ENCODE measurements at regions not wholly inside any gene's neighbourhood (a gene's known extent, or its start where the extent isn't known, plus 50 kb on each side); places are given as distances from the start of the nearest gene placed in this dataset.

DNA sequence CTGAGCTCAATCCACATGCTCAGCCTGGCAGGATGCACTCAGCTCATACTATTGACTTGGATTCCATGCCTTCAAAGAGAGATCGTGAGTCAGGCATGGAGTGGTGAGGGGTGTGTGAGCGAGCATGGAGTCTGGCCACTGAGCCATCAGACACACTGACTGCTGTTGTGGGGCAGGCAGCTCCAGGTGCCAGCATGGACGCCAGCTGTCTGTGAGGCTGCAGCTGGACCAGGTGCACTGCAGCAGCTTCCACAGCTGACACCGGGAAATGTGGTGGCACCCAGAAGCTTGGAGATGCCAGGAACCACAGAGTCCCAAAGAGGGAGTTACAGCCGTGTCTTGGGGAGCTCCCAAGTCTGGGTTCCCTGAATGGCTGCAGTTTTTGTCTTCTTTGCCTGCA is 1026.4 kb upstream of the ADGRL3 start:
- Histone ChIP-seq H2BK12ac (ENCODE audit: low read depth, low read length) (no peak overlapping the region), H2AK5ac (ENCODE audit: low read depth, low read length) (no peak overlapping the region), H2BK15ac (ENCODE audit: low read length) (no peak overlapping the region), H3K23me2 (ENCODE audit: low read depth, low read length) (no peaks in the 10 kb centered on the region; the same call in 1 of the 2 replicates), H3K14ac (ENCODE audit: insufficient read length) (no peak overlapping the region), H4K5ac (ENCODE audit: insufficient read length, low read depth, low read length) (no peak overlapping the region), H4K20me1 (replicated peaks in 1 of 2; ENCODE audit: control insufficient read depth in 1 of 2, insufficient read depth in 2 of 2, low read length in 2 of 2) (no peaks in the 10 kb centered on the region), H3K56ac (replicated peaks; ENCODE audit: insufficient read length, low read depth, low read length) (no peak overlapping the region), H3K4me2 (ENCODE audit: insufficient read depth in 1 of 2, low read depth in 2 of 2, low read length in 2 of 2) (no peak overlapping the region), H3K9me3 (ENCODE audit: insufficient read depth in 2 of 2, low read depth in 1 of 2, low read length in 1 of 2) (0 out of 4 replicates have a peak, but pooled peaks cover 0 to 4% of the 10 kb centered on the region in 2 experiments), H3K23ac (ENCODE audit: insufficient read length) (no peak overlapping the region), H2BK120ac (replicated peaks; ENCODE audit: low read depth, low read length) (no peak overlapping the region), H4K8ac (ENCODE audit: extremely low read depth, insufficient read depth, low read length) (no peak overlapping the region), H3K4me3 (ENCODE audit: extremely low read depth in 1 of 4, insufficient read depth in 2 of 4, low read depth in 3 of 4, low read length in 4 of 4) (no peak overlapping the region), H3K4me1 (replicated peaks in 1 of 4; ENCODE audit: control insufficient read depth in 3 of 4, insufficient read depth in 4 of 4, low read length in 3 of 4) (no peaks in the 10 kb centered on the region), H3K18ac (ENCODE audit: extremely low read depth, low read length) (no peak overlapping the region), H3K27me3 (replicated peaks in 1 of 4; ENCODE audit: control insufficient read depth in 3 of 4, extremely low read depth in 1 of 4, insufficient read depth in 3 of 4, low read length in 3 of 4) (no peaks in the 10 kb centered on the region), H3K4ac (replicated peaks; ENCODE audit: insufficient read length, low read depth, low read length) (no peak overlapping the region), H2BK5ac (ENCODE audit: low read depth, low read length) (no peak overlapping the region), H3K9ac (replicated peaks in 1 of 4; ENCODE audit: extremely low read depth in 1 of 4, low read depth in 3 of 4, low read length in 3 of 4) (no peak overlapping the region), H3K36me3 (ENCODE audit: control insufficient read depth in 2 of 4, insufficient read depth in 4 of 4, low read length in 3 of 4) (no peaks in the 10 kb centered on the region), H3K27ac (ENCODE audit: low read depth, low read length) (no peak overlapping the region), H3K79me2 (ENCODE audit: control insufficient read depth in 1 of 2, insufficient read depth in 2 of 2, low read length in 2 of 2) (no peaks in the 10 kb centered on the region), H4K91ac (replicated peaks; ENCODE audit: insufficient read length, low read length) (no peak overlapping the region), H3K79me1 (ENCODE audit: low read depth, low read length) (no peaks in the 10 kb centered on the region), H2AFZ (ENCODE audit: low read length) (no peak overlapping the region), H2BK20ac (ENCODE audit: low read length) (no peak overlapping the region)
- ChIA-PET CTCF (ENCODE audit: partially characterized antibody) (interaction anchor here (0.9 to 1.3 kb wide), 3 partner anchors 9 to 186 kb away, joined by 3 to 4 read pairs (median 3); no protein-coding TSS in a partner anchor), POLR2A (ENCODE audit: partially characterized antibody) (no interaction called here)
- FAIRE-seq (no peak), DNase-seq (ENCODE audit: low read depth in 1 of 2, low spot score in 2 of 2) (no peak)
- WGBS, 2 experiments (ENCODE audit: extremely low coverage in 1 of 2, insufficient coverage in 1 of 2, insufficient read length in 1 of 2, insufficient replicate concordance in 2 of 2, low coverage in 1 of 2, low lambda C conversion rate in 2 of 2, missing lambda C conversion rate in 1 of 2), result 94% methylated on average over 5 of the region's 5 CpGs; no CpG with 5 or more reads in 1 of the 2 experiments
- TF ChIP-seq GTF2F1 (IDR thresholded peaks at IDR 0.05; ENCODE audit: borderline replicate concordance, low read depth, low read length), result no peak
- no peak for TF ChIP-seq TBP (IDR thresholded peaks at IDR 0.05; ENCODE audit: low read depth, low read length)
- no peak for TF ChIP-seq TAF1 (IDR thresholded peaks at IDR 0.05; ENCODE audit: low read depth, low read length)
- TF ChIP-seq, protein P1, sequence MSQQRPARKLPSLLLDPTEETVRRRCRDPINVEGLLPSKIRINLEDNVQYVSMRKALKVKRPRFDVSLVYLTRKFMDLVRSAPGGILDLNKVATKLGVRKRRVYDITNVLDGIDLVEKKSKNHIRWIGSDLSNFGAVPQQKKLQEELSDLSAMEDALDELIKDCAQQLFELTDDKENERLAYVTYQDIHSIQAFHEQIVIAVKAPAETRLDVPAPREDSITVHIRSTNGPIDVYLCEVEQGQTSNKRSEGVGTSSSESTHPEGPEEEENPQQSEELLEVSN (IDR thresholded peaks at IDR 0.05), result no peak
- no peak for TF ChIP-seq POU5F1 (IDR thresholded peaks at IDR 0.05; ENCODE audit: low read depth, low read length)
- TF ChIP-seq POLR2AphosphoS5 (IDR thresholded peaks at IDR 0.05; ENCODE audit: low read depth, low read length), result no peak
- no peak for TF ChIP-seq CBX5 (IDR thresholded peaks at IDR 0.05; ENCODE audit: low read depth, low read length)
- no peak for TF ChIP-seq BRCA1 (IDR thresholded peaks at IDR 0.05; ENCODE audit: low read depth, low read length)
- TF ChIP-seq SP1 (IDR thresholded peaks at IDR 0.05; ENCODE audit: low read depth, low read length), result no peak
- TF ChIP-seq, protein P2, sequence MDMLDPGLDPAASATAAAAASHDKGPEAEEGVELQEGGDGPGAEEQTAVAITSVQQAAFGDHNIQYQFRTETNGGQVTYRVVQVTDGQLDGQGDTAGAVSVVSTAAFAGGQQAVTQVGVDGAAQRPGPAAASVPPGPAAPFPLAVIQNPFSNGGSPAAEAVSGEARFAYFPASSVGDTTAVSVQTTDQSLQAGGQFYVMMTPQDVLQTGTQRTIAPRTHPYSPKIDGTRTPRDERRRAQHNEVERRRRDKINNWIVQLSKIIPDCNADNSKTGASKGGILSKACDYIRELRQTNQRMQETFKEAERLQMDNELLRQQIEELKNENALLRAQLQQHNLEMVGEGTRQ (IDR thresholded peaks at IDR 0.05; ENCODE audit: low read length), result no peak
- no peak for TF ChIP-seq BCL11A (IDR thresholded peaks at IDR 0.05; ENCODE audit: low read depth in 2 of 2, low read length in 2 of 2)
